OCI-LY3 (cell line): ENCODE measurements at regions not wholly inside any gene's neighbourhood (a gene's known extent, or its start where the extent isn't known, plus 50 kb on each side); places are given as distances from the start of the nearest gene placed in this dataset.

Experiments used
- H2AFZ ChIP-seq: fragments of 200-600, 300-600 bp; shearing (Covaris generic); 2 replicates; pipeline ENCODE4 v1.6.0; 2014; ENCODE audit warnings: antibody characterized with exemption, low read depth, low read length
- H3K27ac ChIP-seq: fragments of 200-600, 300-600 bp; sonication (generic); 2 replicates; pipeline ENCODE4 v1.5.1; 2014; ENCODE audit warnings: mild to moderate bottlenecking, low read length, moderate library complexity, mixed read lengths
- H3K27me3 ChIP-seq: fragments of 200-600, 300-600 bp; sonication (generic); 2 replicates; pipeline ENCODE4 v1.6.1; 2014; ENCODE audit warnings: low read depth, low read length, mixed read lengths
- H3K36me3 ChIP-seq: fragments of 200-600, 300-600 bp; sonication (generic); replicated peaks from 2 replicates; pipeline ENCODE3; 2014; ENCODE audit warnings: low read depth, low read length, mixed read lengths
- H3K4me1 ChIP-seq: fragments of 300-600, 200-600 bp; sonication (generic); 2 replicates; pipeline ENCODE4 v1.6.1; 2014; ENCODE audit warnings: low read length, mixed read lengths
- H3K4me2 ChIP-seq: fragments of 200-600, 300-600 bp; sonication (generic); 2 replicates; pipeline ENCODE4 v1.6.1; 2014; ENCODE audit warnings: low read length, mixed read lengths
- H3K4me3 ChIP-seq: fragments of 300-600, 200-600 bp; sonication (generic); 2 replicates; pipeline ENCODE4 v1.5.1; 2014; ENCODE audit warnings: antibody characterized with exemption, mild to moderate bottlenecking, low read length, moderate library complexity
- H3K79me2 ChIP-seq: fragments of 300-600, 200-600 bp; shearing (Covaris generic); 2 replicates; pipeline ENCODE4 v1.6.1; 2014; ENCODE audit warnings: mild to moderate bottlenecking, low read length, mixed read lengths
- H3K9ac ChIP-seq: fragments of 300-600, 200-600 bp; shearing (Covaris generic); 2 replicates; pipeline ENCODE4 v1.6.0; 2014; ENCODE audit warnings: mild to moderate bottlenecking, low read length, moderate library complexity
- H3K9me3 ChIP-seq: fragments of 200-600, 300-600 bp; shearing (Covaris generic); 2 replicates; pipeline ENCODE4 v1.6.1; 2014; ENCODE audit warnings: low read length, mixed read lengths; ENCODE audit not compliant: insufficient read depth
- H4K20me1 ChIP-seq: fragments of 200-600, 300-600 bp; sonication (generic); 2 replicates; pipeline ENCODE4 v1.6.1; 2016; ENCODE audit warnings: low read length, mixed read lengths; ENCODE audit not compliant: insufficient read depth
- CTCF ChIP-seq: fragments of 200-600, 300-600 bp; sonication (generic); IDR thresholded peaks from 2 replicates; pipeline ENCODE4 v1.5.1; 2014; ENCODE audit warnings: antibody characterized with exemption, low read length, low read depth
- EZH2phosphoT487 ChIP-seq: fragments of 200-600 bp; shearing (Covaris generic); IDR thresholded peaks from 2 replicates; pipeline ENCODE4 v1.6.1; 2018; ENCODE audit warnings: antibody characterized with exemption, mixed run types, low read depth

GRCh38 chr15:56838085-56838484 is 80.4 kb upstream of the TCF12 start:
- H2AFZ ChIP-seq = peak overlapping the region; percentile 12; the same call in 1 of the 2 replicates
- no peaks in the 10 kb centered on the region for H3K79me2 ChIP-seq
- H3K9ac ChIP-seq = no peak overlapping the region
- H3K4me2 ChIP-seq = peak overlapping the region; percentile 56
- peak overlapping the region; percentile 12 for H3K4me3 ChIP-seq
- H3K9me3 ChIP-seq = no peaks in the 10 kb centered on the region; the same call in 1 of the 2 replicates
- no peaks in the 10 kb centered on the region for H3K27me3 ChIP-seq
- H3K36me3 ChIP-seq = peaks cover 8% of the 10 kb centered on the region
- peak overlapping the region; percentile 45 for H3K27ac ChIP-seq
- no peaks in the 10 kb centered on the region for H4K20me1 ChIP-seq
- TF ChIP-seq CTCF (no peak), EZH2phosphoT487 (no peak)
- peaks cover 60% of the 10 kb centered on the region for H3K4me1 ChIP-seq

- H3K4me2 ChIP-seq = peak overlapping the region; percentile 56
- peaks cover 8% of the 10 kb centered on the region for H3K36me3 ChIP-seq
- no peaks in the 10 kb centered on the region for H4K20me1 ChIP-seq
- H3K9ac ChIP-seq = no peak overlapping the region
- no peak overlapping the region for H3K4me3 ChIP-seq
- no peaks in the 10 kb centered on the region; the same call in 1 of the 2 replicates for H3K9me3 ChIP-seq
- peaks cover 53% of the 10 kb centered on the region for H3K4me1 ChIP-seq
- TF ChIP-seq CTCF (no peak), EZH2phosphoT487 (no peak)
- H2AFZ ChIP-seq = no peak overlapping the region
- H3K79me2 ChIP-seq = no peaks in the 10 kb centered on the region
- H3K27ac ChIP-seq = no peak overlapping the region
- no peaks in the 10 kb centered on the region for H3K27me3 ChIP-seq
Observed at GRCh38 chr15:56837273-56837672, 81.2 kb upstream of the TCF12 start.

- no peaks in the 10 kb centered on the region for H3K79me2 ChIP-seq
- no peak overlapping the region for H3K27ac ChIP-seq
- no peak for TF ChIP-seq CTCF
- TF ChIP-seq EZH2phosphoT487 = no peak
- H3K27me3 ChIP-seq = no peaks in the 10 kb centered on the region
- no peak overlapping the region for H3K4me2 ChIP-seq
- no peak overlapping the region for H2AFZ ChIP-seq
- H3K4me3 ChIP-seq = no peak overlapping the region
- no peak overlapping the region for H3K9ac ChIP-seq
- H3K36me3 ChIP-seq = peaks cover 6% of the 10 kb centered on the region
- H3K4me1 ChIP-seq = peaks cover 48% of the 10 kb centered on the region
- H3K9me3 ChIP-seq = no peaks in the 10 kb centered on the region
- H4K20me1 ChIP-seq = no peaks in the 10 kb centered on the region
Observed at GRCh38 chr15:56835718-56836171, 82.7 kb upstream of the TCF12 start.

GRCh38 chr15:56832125-56832524 is 86.3 kb upstream of the TCF12 start:
- Histone ChIP-seq H3K4me1 (peaks cover 14% of the 10 kb centered on the region), H3K27ac (no peak overlapping the region), H3K4me2 (no peak overlapping the region)

More at GRCh38 chr15:56832125-56832524, 86.3 kb upstream of the TCF12 start:
- H3K27me3 ChIP-seq = no peaks in the 10 kb centered on the region
- no peaks in the 10 kb centered on the region for H3K79me2 ChIP-seq
- H4K20me1 ChIP-seq = no peaks in the 10 kb centered on the region
- no peak overlapping the region for H2AFZ ChIP-seq
- TF ChIP-seq EZH2phosphoT487 (no peak), CTCF (no peak)
- H3K9me3 ChIP-seq = no peaks in the 10 kb centered on the region
- no peak overlapping the region for H3K9ac ChIP-seq
- H3K4me3 ChIP-seq = no peak overlapping the region
- H3K36me3 ChIP-seq = no peaks in the 10 kb centered on the region
